Motor neuron (in vitro differentiated cells): ENCODE measurements at regions not wholly inside any gene's neighbourhood (a gene's known extent, or its start where the extent isn't known, plus 50 kb on each side); places are given as distances from the start of the nearest gene placed in this dataset.
"Not testable (repeated sequence)": the region's sequence is repeated elsewhere in the genome, so short reads cannot be mapped to it uniquely, and the experiment has no call there.

Experiments used
- ATAC-seq, 8 experiments: fragments of 200-7000 bp; cut with Tn5 transposase; replicated peaks in 6 of 8; 2 replicates each; pipeline ENCODE4 v1.8.0; 2021; ENCODE audit warnings: mild to moderate bottlenecking in 8 of 8, moderate library complexity in 8 of 8
- H3K27ac ChIP-seq, 2 donors: fragments of 250-450 bp; sonication (Bioruptor Pico); 2 replicates each; pipeline ENCODE4 v1.9.0; 2021; ENCODE audit warnings: antibody characterized with exemption in 2 of 2, mild to moderate bottlenecking in 2 of 2, moderate library complexity in 1 of 2
- H3K4me1 ChIP-seq, 2 donors: fragments of 250-450 bp; sonication (Bioruptor Pico); replicated peaks in 1 of 2; 2 replicates each; pipeline ENCODE4 v1.6.1; 2021; ENCODE audit warnings: antibody characterized with exemption in 2 of 2, mild to moderate bottlenecking in 2 of 2, moderate library complexity in 1 of 2
- H3K4me3 ChIP-seq, 5 donors: fragments of 250-450 bp; sonication (Bioruptor Pico); 2 replicates each; pipeline ENCODE4 v1.9.0; 2021; ENCODE audit warnings: antibody characterized with exemption in 5 of 5, mild to moderate bottlenecking in 5 of 5, moderate library complexity in 4 of 5
- WGBS, 10 experiments: fragments of 450-650 bp; shearing (Covaris generic); methylation state at CpG; one replicate each; pipeline ENCODE4 v1.0.0; 2022; 5-methylcytosine and 5-hydroxymethylcytosine counted together
- in situ Hi-C, 9 experiments: fragments of 400-800 bp; cut with MboI; loops; one replicate each; pipeline ENCODE4 v1.15.0; 2021; ENCODE audit warnings: low sequenced_read_pairs in 9 of 9, low pct_unique_long_range_greater_than_20kb in 2 of 9; ENCODE audit not compliant: unreplicated experiment in 9 of 9

GRCh38 chr21:35597750-35598339 lies 462.5 kb downstream of the SETD4 start:
- Histone ChIP-seq H3K4me1 (peaks cover 0 to 4% of the 10 kb centered on the region in 2 donors), H3K27ac (no peak overlapping the region), H3K4me3 (no peak overlapping the region)
- WGBS, 10 experiments, result 20 to 100% (median 83%) methylated on average over 1 to 7 of the region's 7 CpGs; no CpG with 5 or more reads in 2 of the 10 experiments
- in situ Hi-C loops, result no loop called here
- no peak for ATAC-seq

GRCh38 chr21:35594905-35595304 lies 465.4 kb downstream of the SETD4 start:
- no peak for ATAC-seq
- 90 to 100% (median 100%) methylated on average over 1 to 5 of the region's 5 CpGs; no CpG with 5 or more reads in 1 of the 10 experiments for WGBS, 10 experiments
- Histone ChIP-seq H3K4me3 (no peak overlapping the region), H3K4me1 (peaks cover 0 to 4% of the 10 kb centered on the region in 2 donors), H3K27ac (no peak overlapping the region)
- in situ Hi-C loops, result no loop called here

GRCh38 chr21:35593000-35593502 lies 467.3 kb downstream of the SETD4 start:
- in situ Hi-C loops, result no loop called here
- Histone ChIP-seq H3K4me3 (no peak overlapping the region), H3K4me1 (peaks cover 0 to 4% of the 10 kb centered on the region in 2 donors), H3K27ac (no peak overlapping the region)
- 18 to 51% (median 38%) methylated on average over 2 to 5 of the region's 5 CpGs; no CpG with 5 or more reads in 1 of the 10 experiments for WGBS, 10 experiments
- peak in 6 of 8 experiments; percentile 25 to 59 (median 44) for ATAC-seq

GRCh38 chr21:35590284-35590683 lies 470.0 kb downstream of the SETD4 start:
- in situ Hi-C loops, ATAC-seq, H3K4me3 ChIP-seq: not testable (repeated sequence)

GRCh38 chr21:35587841-35588380 lies 472.4 kb downstream of the SETD4 start:
- H3K4me1 ChIP-seq, result no peaks in the 10 kb centered on the region
- 83 to 96% (median 94%) methylated on average over 4 to 8 of the region's 8 CpGs; no CpG with 5 or more reads in 1 of the 10 experiments for WGBS, 10 experiments
- no peak overlapping the region for H3K4me3 ChIP-seq
- ATAC-seq, result no peak
- in situ Hi-C loops, result no loop called here
- no peak overlapping the region for H3K27ac ChIP-seq

More at GRCh38 chr21:35590284-35590683, 470.0 kb downstream of the SETD4 start:
- not testable (repeated sequence) for H3K27ac ChIP-seq, H3K4me1 ChIP-seq
- WGBS, 10 experiments, result 17 to 100% (median 71%) methylated on average over 1 to 2 of the region's 3 CpGs; no CpG with 5 or more reads in 3 of the 10 experiments

- Histone ChIP-seq H3K4me1 (no peaks in the 10 kb centered on the region), H3K27ac (no peak overlapping the region), H3K4me3 (no peak overlapping the region)
- in situ Hi-C loops, result no loop called here
- 36 to 100% (median 74%) methylated on average over 3 to 4 of the region's 4 CpGs; no CpG with 5 or more reads in 1 of the 10 experiments for WGBS, 10 experiments
- no peak for ATAC-seq
Observed at GRCh38 chr21:35586305-35586704, 474.0 kb downstream of the SETD4 start.

- H3K27ac ChIP-seq, result no peak overlapping the region
- peak in 1 of 8 experiments; percentile 35 for ATAC-seq
- in situ Hi-C loops, result no loop called here
- WGBS, 10 experiments, result 58 to 86% (median 76%) methylated on average over 2 to 5 of the region's 5 CpGs; no CpG with 5 or more reads in 2 of the 10 experiments
- no peaks in the 10 kb centered on the region for H3K4me1 ChIP-seq
- H3K4me3 ChIP-seq, result no peak overlapping the region
Observed at GRCh38 chr21:35585878-35586277, 474.4 kb downstream of the SETD4 start.

GRCh38 chr21:35585155-35585554 lies 475.2 kb downstream of the SETD4 start:
- H3K4me3 ChIP-seq, result no peak overlapping the region
- 38 to 70% (median 64%) methylated on average over 2 to 6 of the region's 6 CpGs for WGBS, 10 experiments
- ATAC-seq, result no peak
- in situ Hi-C loops, result no loop called here
- H3K27ac ChIP-seq, result no peak overlapping the region
- no peaks in the 10 kb centered on the region for H3K4me1 ChIP-seq

- ATAC-seq, result no peak
- 67 to 97% (median 86%) methylated on average over 5 to 8 of the region's 8 CpGs for WGBS, 10 experiments
- Histone ChIP-seq H3K4me1 (no peaks in the 10 kb centered on the region), H3K27ac (no peak overlapping the region), H3K4me3 (no peak overlapping the region)
- in situ Hi-C loops, result no loop called here
Observed at GRCh38 chr21:35583566-35584216, 476.6 kb downstream of the SETD4 start.

GRCh38 chr21:35582731-35583130 lies 477.6 kb downstream of the SETD4 start:
- Histone ChIP-seq H3K4me1 (no peaks in the 10 kb centered on the region), H3K4me3 (no peak overlapping the region), H3K27ac (no peak overlapping the region)
- ATAC-seq, result no peak
- in situ Hi-C loops, result no loop called here
- WGBS, 10 experiments, result 56 to 100% (median 90%) methylated on average over 1 of the region's 1 CpG; no CpG with 5 or more reads in 2 of the 10 experiments

- no peak for ATAC-seq
- in situ Hi-C loops, result no loop called here
- 50 to 100% (median 94%) methylated on average over 1 of the region's 1 CpG; no CpG with 5 or more reads in 4 of the 10 experiments for WGBS, 10 experiments
- Histone ChIP-seq H3K4me3 (no peak overlapping the region), H3K4me1 (no peaks in the 10 kb centered on the region), H3K27ac (no peak overlapping the region)
Observed at GRCh38 chr21:35581640-35582039, 478.7 kb downstream of the SETD4 start.

- ATAC-seq, result no peak
- WGBS, 10 experiments, result 68 to 100% (median 96%) methylated on average over 1 to 2 of the region's 2 CpGs
- Histone ChIP-seq H3K27ac (no peak overlapping the region), H3K4me3 (no peak overlapping the region), H3K4me1 (peaks cover 0 to 8% of the 10 kb centered on the region in 2 donors)
- in situ Hi-C loops, result no loop called here
Observed at GRCh38 chr21:35579520-35580293, 480.6 kb downstream of the SETD4 start.
